VCaP (cell line): ENCODE measurements at regions not wholly inside any gene's neighbourhood (a gene's known extent, or its start where the extent isn't known, plus 50 kb on each side); places are given as distances from the start of the nearest gene placed in this dataset.
"Not testable (repeated sequence)": the region's sequence is repeated elsewhere in the genome, so short reads cannot be mapped to it uniquely, and the experiment has no call there.

Source experiments
- H3K27ac ChIP-seq: fragments of 450-650 bp; 2 replicates; pipeline ENCODE4 v1.5.1; 2017
- CTCF ChIP-seq: fragments of 450-650 bp; conservative IDR thresholded peaks from 2 replicates; pipeline ENCODE4 v1.5.1; 2017; ENCODE audit warnings: mild to moderate bottlenecking, moderate library complexity

GRCh38 chr10:94239696-94240095 is 123.0 kb downstream of the NOC3L start:
- no peak overlapping the region for H3K27ac ChIP-seq
- no peak for TF ChIP-seq CTCF

- H3K27ac ChIP-seq: no peak overlapping the region
- TF ChIP-seq CTCF: no peak
These were observed 122.2 kb downstream of the NOC3L start for GRCh38 chr10:94240491-94240890.

GRCh38 chr10:94240901-94241300 is 121.8 kb downstream of the NOC3L start:
- no peak overlapping the region for H3K27ac ChIP-seq
- no peak for TF ChIP-seq CTCF

GRCh38 chr10:94251098-94251497 is 111.6 kb downstream of the NOC3L start:
- TF ChIP-seq CTCF: no peak

GRCh38 chr10:94251568-94251967 is 111.2 kb downstream of the NOC3L start:
- TF ChIP-seq CTCF: no peak
- no peak overlapping the region for H3K27ac ChIP-seq

More at GRCh38 chr10:94251098-94251497, 111.6 kb downstream of the NOC3L start:
- no peak overlapping the region for H3K27ac ChIP-seq

GRCh38 chr10:94257407-94257806 is 105.3 kb downstream of the NOC3L start:
- H3K27ac ChIP-seq: not testable (repeated sequence)

- TF ChIP-seq CTCF: no peak
- no peak overlapping the region for H3K27ac ChIP-seq
These were observed 102.3 kb downstream of the NOC3L start for GRCh38 chr10:94260455-94260854.

- no peak overlapping the region for H3K27ac ChIP-seq
- no peak for TF ChIP-seq CTCF
These were observed 98.7 kb downstream of the NOC3L start for GRCh38 chr10:94264085-94264484.
